Activated gamma-delta T cell (primary cell): ENCODE measurements at regions not wholly inside any gene's neighbourhood (a gene's known extent, or its start where the extent isn't known, plus 50 kb on each side); places are given as distances from the start of the nearest gene placed in this dataset.

ENCODE experiments used
- DNase-seq: peaks from one replicate; lab custom pipeline; 2025; lab: John Stamatoyannopoulos, UW

GRCh38 chr22:49567899-49568750 is 259.5 kb downstream of the BRD1 start:
- no peak for DNase-seq

DNA sequence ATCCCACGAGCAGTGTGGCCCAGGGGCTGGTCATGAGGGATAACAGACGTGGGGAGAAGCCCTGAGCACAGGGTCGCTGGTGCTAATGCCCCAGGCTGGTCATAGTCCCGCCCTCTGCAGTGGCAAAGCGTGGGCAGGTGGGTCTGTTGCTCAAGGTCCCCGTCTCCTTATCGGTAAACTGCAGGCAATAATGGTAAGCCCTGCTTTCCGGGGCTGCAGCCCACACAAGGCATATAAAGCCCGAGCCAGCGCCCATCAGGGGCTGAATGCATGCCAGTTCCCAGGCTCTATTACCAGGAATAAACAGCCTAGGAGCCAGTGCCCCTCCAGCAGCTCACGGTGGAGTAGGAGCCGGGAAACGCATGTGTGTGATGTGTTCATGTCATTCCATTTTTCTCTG is 261.0 kb downstream of the BRD1 start:
- no peak for DNase-seq

- no peak for DNase-seq
These were observed 261.5 kb downstream of the BRD1 start for GRCh38 chr22:49566141-49566541.

GRCh38 chr22:49565516-49565855 is 262.2 kb downstream of the BRD1 start:
- no peak for DNase-seq

DNA sequence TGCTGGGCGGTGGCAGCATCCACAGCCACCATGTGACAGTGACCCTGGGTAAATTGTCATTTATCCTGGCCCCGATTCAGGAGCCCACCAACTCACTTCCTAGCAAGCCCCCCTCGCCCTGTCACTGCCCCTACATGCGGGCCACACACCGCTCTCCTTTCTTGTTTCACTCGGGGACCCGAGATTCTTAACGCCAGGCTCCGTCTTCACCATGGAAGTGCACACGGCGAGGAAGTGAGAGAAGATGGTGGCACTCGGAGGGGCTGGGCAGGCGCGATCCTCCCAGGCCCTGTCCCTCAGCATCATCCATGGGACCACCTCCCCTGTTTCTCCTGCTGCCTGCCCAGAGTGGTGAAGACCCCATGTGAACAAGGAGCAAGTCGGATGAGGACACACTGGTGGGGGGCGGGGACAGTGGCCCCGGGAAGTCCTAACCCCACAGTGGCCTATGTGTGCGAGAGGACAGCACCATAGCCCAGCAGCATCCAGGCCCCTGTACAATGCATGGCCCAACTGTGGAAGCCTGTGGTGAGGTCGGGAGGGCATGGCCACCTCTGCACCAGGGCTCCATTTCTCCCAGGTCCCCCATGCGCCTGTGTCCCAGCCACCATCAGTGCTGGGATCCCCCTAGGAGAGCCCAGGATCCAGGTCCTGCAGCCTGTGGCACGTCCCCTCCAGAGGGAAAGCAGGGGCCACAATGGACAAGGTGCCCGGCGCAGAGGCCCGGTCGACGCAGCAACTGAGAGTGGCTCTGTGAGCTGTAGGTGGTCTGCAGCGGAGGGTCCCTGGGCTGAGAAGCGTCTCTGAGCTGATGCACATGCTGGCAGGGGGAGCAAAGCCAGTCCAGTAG is 262.8 kb downstream of the BRD1 start:
- no peak for DNase-seq

GRCh38 chr22:49564054-49564453 is 263.6 kb downstream of the BRD1 start:
- no peak for DNase-seq

GRCh38 chr22:49562685-49563249 is 264.9 kb downstream of the BRD1 start:
- DNase-seq: no peak

DNA sequence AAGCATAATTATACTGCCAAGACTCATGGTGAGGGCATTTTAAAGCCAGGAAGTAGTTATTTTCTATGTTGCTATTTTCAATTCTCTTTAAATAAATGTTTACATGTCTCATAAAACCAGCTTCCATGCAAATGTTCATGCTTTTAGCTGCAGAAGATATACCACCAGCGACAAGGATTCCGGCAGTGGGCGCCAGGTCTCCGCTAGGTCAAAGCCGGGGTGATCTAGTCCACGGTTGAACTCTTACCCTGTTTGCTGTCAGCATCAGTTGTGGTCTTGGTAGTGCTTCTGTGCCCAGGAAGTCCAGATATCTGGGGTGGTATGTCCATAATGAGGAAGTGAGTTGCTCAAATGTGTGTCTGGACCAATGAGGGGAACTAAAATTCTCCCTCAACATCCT is 265.7 kb downstream of the BRD1 start:
- DNase-seq: no peak

GRCh38 chr22:49561338-49561737 is 266.3 kb downstream of the BRD1 start:
- no peak for DNase-seq

- DNase-seq: no peak
These were observed 272.1 kb downstream of the BRD1 start for GRCh38 chr22:49555526-49555925.

DNA sequence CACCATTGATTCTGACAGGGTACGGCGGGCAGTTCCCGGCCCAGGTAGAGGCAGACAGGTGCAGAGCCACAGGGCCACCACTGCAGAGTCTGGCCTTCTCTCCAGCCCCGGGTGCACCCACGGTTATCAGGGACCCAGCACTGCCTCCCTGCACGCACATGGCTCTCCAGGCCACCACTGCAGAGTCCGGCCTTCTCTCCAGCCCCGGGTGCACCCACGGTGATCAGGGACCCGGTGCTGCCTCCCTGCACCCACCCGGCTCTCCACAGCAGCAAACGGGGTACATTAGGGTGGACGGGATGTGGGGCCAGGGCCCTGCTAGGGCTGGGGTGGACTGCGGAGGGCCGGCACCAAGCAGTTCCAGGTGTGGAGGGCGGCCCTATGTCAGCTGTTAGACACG is 272.9 kb downstream of the BRD1 start:
- no peak for DNase-seq

GRCh38 chr22:49554296-49554625 is 273.4 kb downstream of the BRD1 start:
- DNase-seq: no peak

GRCh38 chr22:49553518-49554295 is 274.0 kb downstream of the BRD1 start:
- DNase-seq: no peak

DNA sequence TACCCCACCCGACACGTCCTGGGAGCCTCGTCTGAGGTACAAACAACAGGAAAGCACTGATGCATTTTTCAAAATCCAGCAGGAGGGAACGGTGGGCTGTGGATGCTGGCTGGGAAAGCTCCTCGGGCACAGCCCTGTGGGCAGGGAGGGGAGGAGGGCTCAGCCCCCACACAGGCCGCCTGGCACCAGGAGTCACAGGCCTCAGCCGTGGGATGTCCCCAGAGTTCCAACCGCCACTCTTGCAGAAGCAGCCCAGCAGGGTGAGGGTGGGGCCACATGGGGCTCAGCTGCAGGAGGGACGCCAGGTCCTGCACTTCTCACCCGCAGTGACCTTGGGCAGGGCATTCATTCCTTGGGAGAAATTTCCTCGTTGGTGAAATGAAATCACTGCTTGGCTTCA is 274.6 kb downstream of the BRD1 start:
- no peak for DNase-seq

DNA sequence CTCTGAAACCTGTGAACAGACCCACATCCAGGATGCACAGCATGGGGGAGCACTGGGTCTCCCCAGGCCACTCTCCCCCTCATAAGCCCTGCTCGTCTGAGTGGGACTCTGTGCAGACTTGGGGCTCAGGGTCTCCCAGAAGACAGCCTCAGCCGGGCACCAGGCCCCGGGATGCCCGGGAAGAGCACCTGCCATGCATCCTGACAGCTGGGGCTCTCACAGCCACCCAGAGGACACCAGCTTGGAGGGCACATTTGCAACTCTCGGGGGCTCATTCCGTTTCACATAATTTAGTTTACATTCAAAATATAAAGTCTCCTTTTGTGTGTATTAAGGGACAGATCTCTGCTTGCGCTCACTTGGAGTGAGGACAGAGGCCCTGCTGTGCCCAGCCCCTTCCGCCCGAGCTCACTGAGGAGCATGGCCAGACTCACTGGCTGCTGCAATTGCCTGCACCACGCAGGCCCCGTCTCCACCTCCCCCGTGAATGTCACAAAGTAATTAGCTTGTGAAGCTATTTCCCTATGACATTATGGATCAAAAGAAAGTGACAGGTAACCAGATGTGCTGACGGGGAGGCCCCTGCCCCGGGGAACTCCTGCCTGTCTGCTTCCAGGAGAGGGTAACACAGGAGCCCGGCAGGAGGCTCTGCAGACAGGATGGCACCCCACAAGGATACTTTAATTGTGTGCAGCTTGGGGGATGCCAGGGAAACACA is 275.6 kb downstream of the BRD1 start:
- DNase-seq: no peak

DNA sequence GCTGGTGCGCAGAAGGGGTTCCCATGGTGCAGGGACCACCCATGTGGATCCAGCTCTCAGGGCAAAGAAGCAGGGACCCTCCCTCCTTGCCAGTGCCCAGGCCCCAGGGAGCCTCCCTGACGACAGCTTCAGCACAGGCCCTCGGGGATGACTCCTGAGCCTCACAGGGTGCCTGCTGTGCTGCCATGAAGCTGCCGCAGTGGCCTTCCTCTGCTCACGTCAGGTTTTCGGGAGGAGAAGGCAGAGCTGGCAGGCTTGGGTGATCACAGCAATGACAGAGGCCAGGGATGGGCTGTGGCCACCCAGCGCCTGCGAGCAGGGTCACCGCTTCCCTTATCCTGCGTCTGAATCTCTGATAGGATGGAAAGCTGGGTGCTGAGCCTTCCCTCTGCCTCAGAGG is 276.2 kb downstream of the BRD1 start:
- DNase-seq: no peak

GRCh38 chr22:49550766-49551362 is 276.8 kb downstream of the BRD1 start:
- DNase-seq: no peak

DNA sequence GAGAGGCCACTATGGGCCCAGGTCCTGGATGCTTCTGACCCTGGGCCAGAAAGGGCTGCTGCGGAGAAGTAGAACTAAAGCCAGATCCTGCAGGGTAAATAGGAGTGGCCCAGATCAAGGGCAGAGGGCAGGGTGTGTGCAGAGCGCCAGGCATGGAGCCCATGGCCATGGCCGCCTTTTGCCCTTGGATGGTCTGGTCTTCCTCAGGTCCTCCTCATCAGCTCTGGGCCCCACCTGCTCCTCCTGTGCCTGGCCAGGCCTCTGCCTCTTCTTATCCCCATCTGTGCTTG is 277.6 kb downstream of the BRD1 start:
- no peak for DNase-seq

DNA sequence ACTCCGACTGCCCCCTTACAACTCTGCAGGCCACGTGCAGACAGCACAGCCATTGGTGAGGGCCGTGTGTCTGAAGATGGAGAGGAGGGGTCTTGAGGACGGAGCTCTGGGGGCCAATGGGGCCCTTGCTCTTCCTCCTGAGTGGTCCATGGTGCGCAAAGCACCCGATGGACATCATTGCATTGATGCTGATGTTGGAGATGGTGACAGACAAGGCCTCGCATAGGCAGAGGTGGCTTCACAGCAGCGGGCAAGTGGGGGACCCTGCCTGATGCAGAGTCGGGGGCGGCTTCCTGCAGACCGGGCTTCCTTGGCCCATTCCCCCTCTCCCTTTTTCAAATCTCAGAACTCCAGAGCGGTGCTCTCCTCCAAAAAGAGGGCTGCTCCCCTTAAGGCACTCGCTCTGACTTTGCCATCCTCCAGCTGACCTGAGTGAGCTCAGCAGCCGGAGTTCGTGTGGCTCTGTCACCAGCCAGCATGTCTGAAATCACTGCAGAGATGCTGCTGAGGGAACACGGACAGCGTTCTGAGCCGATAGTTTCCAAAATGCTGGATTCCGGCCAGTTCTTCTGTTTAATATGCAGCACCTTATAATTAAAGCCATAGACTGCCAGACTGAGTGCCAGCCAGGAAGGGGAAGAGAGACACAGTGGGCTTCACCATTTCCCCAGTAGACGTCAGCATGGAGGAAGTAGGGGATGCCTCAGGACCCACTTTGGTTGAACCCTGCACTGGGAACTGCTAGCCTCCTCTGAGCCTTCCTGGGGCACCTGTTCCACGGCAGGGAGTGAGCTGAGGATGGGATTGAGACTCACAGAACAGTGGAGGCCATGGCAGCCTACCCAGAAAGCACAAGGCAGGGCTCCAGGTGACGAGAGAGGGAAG is 278.2 kb downstream of the BRD1 start:
- DNase-seq: no peak
